ENCODE measurements at regions not wholly inside any gene's neighbourhood (a gene's known extent, or its start where the extent isn't known, plus 50 kb on each side); places are given as distances from the start of the nearest gene placed in this dataset.

GRCh38 chr12:56840922-56841321 lies 77.8 kb downstream of the HSD17B6 start:
- no peak overlapping the region for H3K14ac ChIP-seq (ENCODE audit: insufficient read length)
- DNase-seq (ENCODE audit: low read depth in 1 of 2, low spot score in 2 of 2) (no peak), FAIRE-seq (no peak)
- no peak overlapping the region for H3K4me3 ChIP-seq (ENCODE audit: extremely low read depth in 1 of 4, insufficient read depth in 2 of 4, low read depth in 3 of 4, low read length in 4 of 4)
- H3K4me1 ChIP-seq (replicated peaks in 1 of 4; ENCODE audit: control insufficient read depth in 3 of 4, insufficient read depth in 4 of 4, low read length in 3 of 4): no peaks in the 10 kb centered on the region
- no peaks in the 10 kb centered on the region for H3K36me3 ChIP-seq (ENCODE audit: control insufficient read depth in 2 of 4, insufficient read depth in 4 of 4, low read length in 3 of 4)
- peaks cover 0 to 1% of the 10 kb centered on the region in 2 experiments for H4K20me1 ChIP-seq (replicated peaks in 1 of 2; ENCODE audit: control insufficient read depth in 1 of 2, insufficient read depth in 2 of 2, low read length in 2 of 2)
- no peak overlapping the region for H2AK5ac ChIP-seq (ENCODE audit: low read depth, low read length)
- ChIA-PET CTCF (ENCODE audit: partially characterized antibody) (interaction anchor here (1.0 to 4.0 kb wide), 18 partner anchors 9 to 272 kb away, joined by 3 to 56 read pairs (median 5); partner anchors contain the start of gene ZBTB39), POLR2A (ENCODE audit: partially characterized antibody) (no interaction called here)
- H3K79me2 ChIP-seq (ENCODE audit: control insufficient read depth in 1 of 2, insufficient read depth in 2 of 2, low read length in 2 of 2): no peaks in the 10 kb centered on the region
- no peak overlapping the region for H2BK12ac ChIP-seq (ENCODE audit: low read depth, low read length)
- H3K4ac ChIP-seq (replicated peaks; ENCODE audit: insufficient read length, low read depth, low read length): no peak overlapping the region
- H3K18ac ChIP-seq (ENCODE audit: extremely low read depth, low read length): no peak overlapping the region
- H2BK120ac ChIP-seq (replicated peaks; ENCODE audit: low read depth, low read length): no peak overlapping the region
- H2BK5ac ChIP-seq (ENCODE audit: low read depth, low read length): no peak overlapping the region
- no peaks in the 10 kb centered on the region for H3K79me1 ChIP-seq (ENCODE audit: low read depth, low read length)
- no peaks in the 10 kb centered on the region for H3K27me3 ChIP-seq (replicated peaks in 1 of 4; ENCODE audit: control insufficient read depth in 3 of 4, extremely low read depth in 1 of 4, insufficient read depth in 3 of 4, low read length in 3 of 4)
- WGBS, 2 experiments (ENCODE audit: extremely low coverage in 1 of 2, insufficient coverage in 1 of 2, insufficient read length in 1 of 2, insufficient replicate concordance in 2 of 2, low coverage in 1 of 2, low lambda C conversion rate in 2 of 2, missing lambda C conversion rate in 1 of 2): 80% methylated on average over 8 of the region's 8 CpGs; no CpG with 5 or more reads in 1 of the 2 experiments
- no peak overlapping the region for H2AFZ ChIP-seq (ENCODE audit: low read length)
- no peak overlapping the region; a peak in 2 of 7 replicates for H3K9ac ChIP-seq (replicated peaks in 1 of 4; ENCODE audit: extremely low read depth in 1 of 4, low read depth in 3 of 4, low read length in 3 of 4)
- no peak overlapping the region for H2BK20ac ChIP-seq (ENCODE audit: low read length)
- no peak overlapping the region for H3K56ac ChIP-seq (replicated peaks; ENCODE audit: insufficient read length, low read depth, low read length)
- no peak overlapping the region for H3K23ac ChIP-seq (ENCODE audit: insufficient read length)
- no peaks in the 10 kb centered on the region for H3K23me2 ChIP-seq (ENCODE audit: low read depth, low read length)
- H4K8ac ChIP-seq (ENCODE audit: extremely low read depth, insufficient read depth, low read length): no peak overlapping the region
- no peak overlapping the region for H4K91ac ChIP-seq (replicated peaks; ENCODE audit: insufficient read length, low read length)
- no peaks in the 10 kb centered on the region for H3K9me3 ChIP-seq (ENCODE audit: insufficient read depth in 2 of 2, low read depth in 1 of 2, low read length in 1 of 2)
- H3K27ac ChIP-seq (ENCODE audit: low read depth, low read length): no peak overlapping the region
- no peak overlapping the region for H4K5ac ChIP-seq (ENCODE audit: insufficient read length, low read depth, low read length)
- H3K4me2 ChIP-seq (ENCODE audit: insufficient read depth in 1 of 2, low read depth in 2 of 2, low read length in 2 of 2): no peak overlapping the region
- no peak overlapping the region for H2BK15ac ChIP-seq (ENCODE audit: low read length)
- TF ChIP-seq POU5F1 (IDR thresholded peaks at IDR 0.05; ENCODE audit: low read depth, low read length) (no peak), JUN (IDR thresholded peaks at IDR 0.05; ENCODE audit: low read depth, low read length) (no peak), KDM5A (IDR thresholded peaks at IDR 0.05; ENCODE audit: low read length) (no peak), CTBP2 (IDR thresholded peaks at IDR 0.05; ENCODE audit: borderline replicate concordance, insufficient read depth, insufficient read length, low read length) (no peak), EGR1 (IDR thresholded peaks at IDR 0.05; ENCODE audit: borderline replicate concordance, low read depth, low read length) (no peak), EP300 (IDR thresholded peaks at IDR 0.05; ENCODE audit: borderline replicate concordance in 1 of 2, low read depth in 2 of 2, low read length in 2 of 2) (no peak), MAX (IDR thresholded peaks at IDR 0.05) (no peak), NRF1 (IDR thresholded peaks at IDR 0.05; ENCODE audit: low read depth, low read length) (no peak), RXRA (IDR thresholded peaks at IDR 0.05; ENCODE audit: insufficient read depth, low read depth, low read length) (no peak), RBBP5 (IDR thresholded peaks at IDR 0.05; ENCODE audit: borderline replicate concordance, low read depth, low read length) (no peak), POLR2A (IDR thresholded peaks at IDR 0.05; ENCODE audit: control extremely low read depth in 1 of 2, low read depth in 2 of 2, low read length in 2 of 2) (no peak), ASH2L (IDR thresholded peaks at IDR 0.05; ENCODE audit: low read length) (no peak), GABPA (IDR thresholded peaks at IDR 0.05; ENCODE audit: borderline replicate concordance, insufficient read depth, low read length) (no peak), CHD2 (IDR thresholded peaks at IDR 0.05; ENCODE audit: low read length) (no peak), GTF2F1 (IDR thresholded peaks at IDR 0.05; ENCODE audit: borderline replicate concordance, low read depth, low read length) (no peak), CBX8 (IDR thresholded peaks at IDR 0.05; ENCODE audit: borderline replicate concordance, low read depth, low read length) (no peak)
